ENCODE measurements at regions not wholly inside any gene's neighbourhood (a gene's known extent, or its start where the extent isn't known, plus 50 kb on each side); places are given as distances from the start of the nearest gene placed in this dataset.

DNA sequence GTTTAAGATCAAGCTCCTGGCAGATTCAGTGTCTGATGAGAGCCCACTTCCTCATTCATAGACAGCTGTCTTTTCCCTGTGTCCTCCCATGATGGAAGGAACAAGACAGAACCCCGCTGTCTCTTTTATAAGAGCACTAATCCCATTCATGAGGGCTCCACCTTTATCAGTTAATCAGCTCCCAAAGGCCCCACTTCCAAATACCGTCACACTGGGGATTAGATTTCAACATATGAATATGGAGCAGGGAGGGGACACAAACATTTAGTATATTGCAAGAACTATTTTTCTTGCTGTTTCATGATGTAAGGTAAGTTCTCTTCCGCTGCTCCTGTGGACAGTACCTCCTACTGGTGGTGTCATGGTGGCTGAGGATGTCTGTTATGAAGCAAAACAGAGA lies 158.3 kb upstream of the IRAK1BP1 start:
- H3K4me1 ChIP-seq (ENCODE audit: control insufficient read depth in 4 of 4, insufficient read depth in 4 of 4, low read length in 3 of 4) = no peaks in the 10 kb centered on the region

GRCh38 chr6:78713564-78713963 lies 153.8 kb upstream of the IRAK1BP1 start:
- no peak for DNase-seq (ENCODE audit: low spot score)
- 79% methylated on average over 4 of the region's 4 CpGs for WGBS
- Histone ChIP-seq H3K4me3 (ENCODE audit: low read depth in 1 of 3, low read length in 3 of 3) (no peak overlapping the region), H3K4me1 (ENCODE audit: control insufficient read depth in 4 of 4, insufficient read depth in 4 of 4, low read length in 3 of 4) (no peaks in the 10 kb centered on the region), H3K9me3 (ENCODE audit: control insufficient read depth in 4 of 4, low read length in 3 of 4) (no peaks in the 10 kb centered on the region), H3K27ac (ENCODE audit: low read depth in 1 of 2, low read length in 2 of 2) (no peak overlapping the region), H3K36me3 (ENCODE audit: control insufficient read depth in 4 of 4, insufficient read depth in 3 of 4, low read depth in 1 of 4, low read length in 3 of 4) (no peaks in the 10 kb centered on the region), H3K9ac (ENCODE audit: low read depth in 1 of 2, low read length in 2 of 2) (no peak overlapping the region), H3K27me3 (ENCODE audit: control insufficient read depth in 4 of 4, insufficient read depth in 4 of 4, low read length in 3 of 4) (no peaks in the 10 kb centered on the region)
- TF ChIP-seq TAF1 (conservative IDR thresholded peaks at IDR 0.05) = no peak
- no peak for TF ChIP-seq YY1 (IDR thresholded peaks at IDR 0.05)
- TF ChIP-seq SP1 (IDR thresholded peaks at IDR 0.05) = no peak
- no peak for TF ChIP-seq EGR1 (IDR thresholded peaks at IDR 0.05; ENCODE audit: low read depth in 2 of 2)
- TF ChIP-seq FOXA2 (IDR thresholded peaks at IDR 0.05) = no peak
- TF ChIP-seq, protein P1, sequence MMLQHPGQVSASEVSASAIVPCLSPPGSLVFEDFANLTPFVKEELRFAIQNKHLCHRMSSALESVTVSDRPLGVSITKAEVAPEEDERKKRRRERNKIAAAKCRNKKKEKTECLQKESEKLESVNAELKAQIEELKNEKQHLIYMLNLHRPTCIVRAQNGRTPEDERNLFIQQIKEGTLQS (IDR thresholded peaks at IDR 0.05) = no peak
- TF ChIP-seq JUND (IDR thresholded peaks at IDR 0.05) = no peak

More for the DNA sequence above, 158.3 kb upstream of the IRAK1BP1 start:
- H3K36me3 ChIP-seq (ENCODE audit: control insufficient read depth in 4 of 4, insufficient read depth in 3 of 4, low read depth in 1 of 4, low read length in 3 of 4) = no peaks in the 10 kb centered on the region
- no peak overlapping the region for H3K9ac ChIP-seq (ENCODE audit: low read depth in 1 of 2, low read length in 2 of 2)
- H3K9me3 ChIP-seq (ENCODE audit: control insufficient read depth in 4 of 4, low read length in 3 of 4) = no peaks in the 10 kb centered on the region
- H3K27ac ChIP-seq (ENCODE audit: low read depth in 1 of 2, low read length in 2 of 2) = no peak overlapping the region
- no peak overlapping the region for H3K4me3 ChIP-seq (ENCODE audit: low read depth in 1 of 3, low read length in 3 of 3)
- no peak for DNase-seq (ENCODE audit: low spot score)
- no peaks in the 10 kb centered on the region for H3K27me3 ChIP-seq (ENCODE audit: control insufficient read depth in 4 of 4, insufficient read depth in 4 of 4, low read length in 3 of 4)
- TF ChIP-seq SP1 (IDR thresholded peaks at IDR 0.05) (no peak), RXRA (IDR thresholded peaks at IDR 0.05) (no peak)
- TF ChIP-seq, protein P2, sequence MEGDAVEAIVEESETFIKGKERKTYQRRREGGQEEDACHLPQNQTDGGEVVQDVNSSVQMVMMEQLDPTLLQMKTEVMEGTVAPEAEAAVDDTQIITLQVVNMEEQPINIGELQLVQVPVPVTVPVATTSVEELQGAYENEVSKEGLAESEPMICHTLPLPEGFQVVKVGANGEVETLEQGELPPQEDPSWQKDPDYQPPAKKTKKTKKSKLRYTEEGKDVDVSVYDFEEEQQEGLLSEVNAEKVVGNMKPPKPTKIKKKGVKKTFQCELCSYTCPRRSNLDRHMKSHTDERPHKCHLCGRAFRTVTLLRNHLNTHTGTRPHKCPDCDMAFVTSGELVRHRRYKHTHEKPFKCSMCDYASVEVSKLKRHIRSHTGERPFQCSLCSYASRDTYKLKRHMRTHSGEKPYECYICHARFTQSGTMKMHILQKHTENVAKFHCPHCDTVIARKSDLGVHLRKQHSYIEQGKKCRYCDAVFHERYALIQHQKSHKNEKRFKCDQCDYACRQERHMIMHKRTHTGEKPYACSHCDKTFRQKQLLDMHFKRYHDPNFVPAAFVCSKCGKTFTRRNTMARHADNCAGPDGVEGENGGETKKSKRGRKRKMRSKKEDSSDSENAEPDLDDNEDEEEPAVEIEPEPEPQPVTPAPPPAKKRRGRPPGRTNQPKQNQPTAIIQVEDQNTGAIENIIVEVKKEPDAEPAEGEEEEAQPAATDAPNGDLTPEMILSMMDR (IDR thresholded peaks at IDR 0.05; ENCODE audit: low read depth, low read length, missing input control) = no peak
- 91% methylated on average over 3 of the region's 3 CpGs for WGBS

DNA sequence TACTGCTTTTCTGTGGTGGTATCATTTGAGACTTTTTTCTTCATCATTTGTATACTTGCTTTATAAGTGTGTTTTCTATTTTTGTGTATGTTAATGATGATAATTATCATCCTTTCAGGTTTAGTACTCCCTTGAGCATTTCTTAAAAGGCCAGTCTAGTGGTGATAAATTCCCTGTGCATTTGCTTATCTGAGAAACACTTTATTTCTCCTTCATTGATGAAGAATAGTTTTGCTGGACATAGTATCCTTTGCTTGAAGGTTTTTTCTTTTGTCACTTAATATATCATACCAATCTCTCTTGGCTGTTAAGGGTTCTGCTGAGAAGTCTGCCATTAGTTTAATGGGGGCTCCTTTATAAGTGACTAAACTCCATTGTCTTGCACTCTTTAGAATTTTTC lies 123.2 kb upstream of the IRAK1BP1 start:
- no peak for TF ChIP-seq MAX (IDR thresholded peaks at IDR 0.05)
- no peak for TF ChIP-seq HNF4G (IDR thresholded peaks at IDR 0.05)
- TF ChIP-seq, protein P3, sequence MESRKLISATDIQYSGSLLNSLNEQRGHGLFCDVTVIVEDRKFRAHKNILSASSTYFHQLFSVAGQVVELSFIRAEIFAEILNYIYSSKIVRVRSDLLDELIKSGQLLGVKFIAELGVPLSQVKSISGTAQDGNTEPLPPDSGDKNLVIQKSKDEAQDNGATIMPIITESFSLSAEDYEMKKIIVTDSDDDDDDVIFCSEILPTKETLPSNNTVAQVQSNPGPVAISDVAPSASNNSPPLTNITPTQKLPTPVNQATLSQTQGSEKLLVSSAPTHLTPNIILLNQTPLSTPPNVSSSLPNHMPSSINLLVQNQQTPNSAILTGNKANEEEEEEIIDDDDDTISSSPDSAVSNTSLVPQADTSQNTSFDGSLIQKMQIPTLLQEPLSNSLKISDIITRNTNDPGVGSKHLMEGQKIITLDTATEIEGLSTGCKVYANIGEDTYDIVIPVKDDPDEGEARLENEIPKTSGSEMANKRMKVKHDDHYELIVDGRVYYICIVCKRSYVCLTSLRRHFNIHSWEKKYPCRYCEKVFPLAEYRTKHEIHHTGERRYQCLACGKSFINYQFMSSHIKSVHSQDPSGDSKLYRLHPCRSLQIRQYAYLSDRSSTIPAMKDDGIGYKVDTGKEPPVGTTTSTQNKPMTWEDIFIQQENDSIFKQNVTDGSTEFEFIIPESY (IDR thresholded peaks at IDR 0.05) = no peak
- no peak for TF ChIP-seq HNF4A (conservative IDR thresholded peaks at IDR 0.05)
- TF ChIP-seq RXRA (IDR thresholded peaks at IDR 0.05) = no peak
- TF ChIP-seq, protein P4, sequence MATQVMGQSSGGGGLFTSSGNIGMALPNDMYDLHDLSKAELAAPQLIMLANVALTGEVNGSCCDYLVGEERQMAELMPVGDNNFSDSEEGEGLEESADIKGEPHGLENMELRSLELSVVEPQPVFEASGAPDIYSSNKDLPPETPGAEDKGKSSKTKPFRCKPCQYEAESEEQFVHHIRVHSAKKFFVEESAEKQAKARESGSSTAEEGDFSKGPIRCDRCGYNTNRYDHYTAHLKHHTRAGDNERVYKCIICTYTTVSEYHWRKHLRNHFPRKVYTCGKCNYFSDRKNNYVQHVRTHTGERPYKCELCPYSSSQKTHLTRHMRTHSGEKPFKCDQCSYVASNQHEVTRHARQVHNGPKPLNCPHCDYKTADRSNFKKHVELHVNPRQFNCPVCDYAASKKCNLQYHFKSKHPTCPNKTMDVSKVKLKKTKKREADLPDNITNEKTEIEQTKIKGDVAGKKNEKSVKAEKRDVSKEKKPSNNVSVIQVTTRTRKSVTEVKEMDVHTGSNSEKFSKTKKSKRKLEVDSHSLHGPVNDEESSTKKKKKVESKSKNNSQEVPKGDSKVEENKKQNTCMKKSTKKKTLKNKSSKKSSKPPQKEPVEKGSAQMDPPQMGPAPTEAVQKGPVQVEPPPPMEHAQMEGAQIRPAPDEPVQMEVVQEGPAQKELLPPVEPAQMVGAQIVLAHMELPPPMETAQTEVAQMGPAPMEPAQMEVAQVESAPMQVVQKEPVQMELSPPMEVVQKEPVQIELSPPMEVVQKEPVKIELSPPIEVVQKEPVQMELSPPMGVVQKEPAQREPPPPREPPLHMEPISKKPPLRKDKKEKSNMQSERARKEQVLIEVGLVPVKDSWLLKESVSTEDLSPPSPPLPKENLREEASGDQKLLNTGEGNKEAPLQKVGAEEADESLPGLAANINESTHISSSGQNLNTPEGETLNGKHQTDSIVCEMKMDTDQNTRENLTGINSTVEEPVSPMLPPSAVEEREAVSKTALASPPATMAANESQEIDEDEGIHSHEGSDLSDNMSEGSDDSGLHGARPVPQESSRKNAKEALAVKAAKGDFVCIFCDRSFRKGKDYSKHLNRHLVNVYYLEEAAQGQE (IDR thresholded peaks at IDR 0.05) = no peak
- no peak for TF ChIP-seq GABPA (IDR thresholded peaks at IDR 0.05 in 1 of 2, conservative IDR thresholded peaks at IDR 0.05 in 1 of 2)
- TF ChIP-seq, protein P2 (IDR thresholded peaks at IDR 0.05; ENCODE audit: low read depth, low read length, missing input control) = no peak
- TF ChIP-seq NR2F2 (IDR thresholded peaks at IDR 0.05) = no peak
- no peak for TF ChIP-seq TAF1 (conservative IDR thresholded peaks at IDR 0.05)
- Histone ChIP-seq H3K36me3 (ENCODE audit: control insufficient read depth in 4 of 4, insufficient read depth in 3 of 4, low read depth in 1 of 4, low read length in 3 of 4) (no peaks in the 10 kb centered on the region), H3K9ac (ENCODE audit: low read depth in 1 of 2, low read length in 2 of 2) (no peak overlapping the region), H3K27me3 (ENCODE audit: control insufficient read depth in 4 of 4, insufficient read depth in 4 of 4, low read length in 3 of 4) (no peaks in the 10 kb centered on the region), H3K27ac (ENCODE audit: low read depth in 1 of 2, low read length in 2 of 2) (no peak overlapping the region), H3K4me1 (ENCODE audit: control insufficient read depth in 4 of 4, insufficient read depth in 4 of 4, low read length in 3 of 4) (no peaks in the 10 kb centered on the region), H3K4me3 (ENCODE audit: low read depth in 1 of 3, low read length in 3 of 3) (no peak overlapping the region), H3K9me3 (ENCODE audit: control insufficient read depth in 4 of 4, low read length in 3 of 4) (peaks cover 0 to 20% (median 4%) of the 10 kb centered on the region in 4 donors)
- DNase-seq (ENCODE audit: low spot score) = no peak
